GM20000 (cell line): ENCODE measurements at regions not wholly inside any gene's neighbourhood (a gene's known extent, or its start where the extent isn't known, plus 50 kb on each side); places are given as distances from the start of the nearest gene placed in this dataset.

Experiments used
- DNase-seq: peaks from one replicate; pipeline ENCODE4 v3.0.0; 2012; ENCODE audit warnings: low spot score
- CTCF ChIP-seq: IDR thresholded peaks from 2 replicates; pipeline ENCODE4 v1.5.1; 2012; ENCODE audit warnings: mild to moderate bottlenecking, control low read depth; ENCODE audit errors: extremely low read depth, missing control alignments

GRCh38 chr20:17084909-17085308, 141.9 kb upstream of the PCSK2 start:
- TF ChIP-seq CTCF: no peak

GRCh38 chr20:17093782-17094181, 133.1 kb upstream of the PCSK2 start:
- TF ChIP-seq CTCF: no peak
- DNase-seq: no peak

More at GRCh38 chr20:17084909-17085308, 141.9 kb upstream of the PCSK2 start:
- DNase-seq: no peak

- no peak for DNase-seq
- no peak for TF ChIP-seq CTCF
Observed at GRCh38 chr20:17097603-17098002, 129.2 kb upstream of the PCSK2 start.

- DNase-seq: no peak
- no peak for TF ChIP-seq CTCF
Observed at GRCh38 chr20:17100506-17100905, 126.3 kb upstream of the PCSK2 start.

GRCh38 chr20:17107127-17107526, 119.7 kb upstream of the PCSK2 start:
- TF ChIP-seq CTCF: no peak
- DNase-seq: no peak

GRCh38 chr20:17108896-17109295, 117.9 kb upstream of the PCSK2 start:
- no peak for TF ChIP-seq CTCF
- DNase-seq: no peak

- no peak for TF ChIP-seq CTCF
- no peak for DNase-seq
Observed at GRCh38 chr20:17109307-17109706, 117.5 kb upstream of the PCSK2 start.
